Uterus (tissue), 2 donors: ENCODE measurements at regions not wholly inside any gene's neighbourhood (a gene's known extent, or its start where the extent isn't known, plus 50 kb on each side); places are given as distances from the start of the nearest gene placed in this dataset.
"Not testable (repeated sequence)": the region's sequence is repeated elsewhere in the genome, so short reads cannot be mapped to it uniquely, and the experiment has no call there.

Experiments used
- POLR2A ChIP-seq, 2 donors: fragments of 450-650 bp; IDR thresholded peaks; one replicate each; pipeline ENCODE4 v1.6.1; 2016; ENCODE audit warnings: antibody characterized with exemption in 2 of 2, mild to moderate bottlenecking in 1 of 2, moderate library complexity in 1 of 2
- TF ChIP-seq, protein P1 (sequence below), 4 experiments: fragments of 200-600 bp in 2 of 4; fragments of 450-650 bp in 2 of 4; sonication (generic) in 2 of 4; IDR thresholded peaks; one replicate each; pipeline ENCODE4 v1.5.1; 2016 to 2019; ENCODE audit warnings: antibody characterized with exemption in 4 of 4, mild to moderate bottlenecking in 2 of 4, moderate library complexity in 1 of 4

DNA sequence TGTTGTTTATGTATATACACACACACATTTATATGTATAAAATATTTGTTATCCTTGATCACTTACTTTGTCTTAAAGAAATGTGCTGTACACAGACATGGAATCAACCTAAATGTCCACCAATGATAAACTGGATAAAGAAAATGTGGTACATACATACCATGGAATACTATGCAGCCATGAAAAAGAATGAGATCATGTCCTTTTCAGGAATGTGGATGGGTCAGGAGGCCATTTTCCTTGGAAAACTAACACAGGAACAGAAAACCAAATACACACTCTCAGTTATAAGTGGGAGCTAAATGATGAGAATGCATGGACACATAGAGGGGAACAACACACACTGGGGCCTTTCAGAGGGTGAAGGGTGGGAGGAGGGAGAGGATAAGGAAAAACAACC, 534.7 kb downstream of the FLRT2 start:
- TF ChIP-seq, protein P1, sequence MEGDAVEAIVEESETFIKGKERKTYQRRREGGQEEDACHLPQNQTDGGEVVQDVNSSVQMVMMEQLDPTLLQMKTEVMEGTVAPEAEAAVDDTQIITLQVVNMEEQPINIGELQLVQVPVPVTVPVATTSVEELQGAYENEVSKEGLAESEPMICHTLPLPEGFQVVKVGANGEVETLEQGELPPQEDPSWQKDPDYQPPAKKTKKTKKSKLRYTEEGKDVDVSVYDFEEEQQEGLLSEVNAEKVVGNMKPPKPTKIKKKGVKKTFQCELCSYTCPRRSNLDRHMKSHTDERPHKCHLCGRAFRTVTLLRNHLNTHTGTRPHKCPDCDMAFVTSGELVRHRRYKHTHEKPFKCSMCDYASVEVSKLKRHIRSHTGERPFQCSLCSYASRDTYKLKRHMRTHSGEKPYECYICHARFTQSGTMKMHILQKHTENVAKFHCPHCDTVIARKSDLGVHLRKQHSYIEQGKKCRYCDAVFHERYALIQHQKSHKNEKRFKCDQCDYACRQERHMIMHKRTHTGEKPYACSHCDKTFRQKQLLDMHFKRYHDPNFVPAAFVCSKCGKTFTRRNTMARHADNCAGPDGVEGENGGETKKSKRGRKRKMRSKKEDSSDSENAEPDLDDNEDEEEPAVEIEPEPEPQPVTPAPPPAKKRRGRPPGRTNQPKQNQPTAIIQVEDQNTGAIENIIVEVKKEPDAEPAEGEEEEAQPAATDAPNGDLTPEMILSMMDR (IDR thresholded peaks at IDR 0.05): not testable (repeated sequence)
- TF ChIP-seq POLR2A (IDR thresholded peaks at IDR 0.05): not testable (repeated sequence)
